SIG-M5 (cell line): ENCODE measurements at regions not wholly inside any gene's neighbourhood (a gene's known extent, or its start where the extent isn't known, plus 50 kb on each side); places are given as distances from the start of the nearest gene placed in this dataset.
"Not testable (repeated sequence)": the region's sequence is repeated elsewhere in the genome, so short reads cannot be mapped to it uniquely, and the experiment has no call there.

ENCODE experiments used
- DNase-seq: peaks from one replicate; lab custom pipeline; 2025; lab: John Stamatoyannopoulos, UW

GRCh38 chr15:62862717-62863116 lies 179.8 kb upstream of the TPM1 start:
- DNase-seq = no peak

- DNase-seq = no peak
These were observed 176.2 kb upstream of the TPM1 start for GRCh38 chr15:62866366-62866765.

GRCh38 chr15:62867844-62868243 lies 174.7 kb upstream of the TPM1 start:
- DNase-seq = no peak

- DNase-seq = no peak
These were observed 174.0 kb upstream of the TPM1 start for GRCh38 chr15:62868507-62868906.

GRCh38 chr15:62869116-62869515 lies 173.4 kb upstream of the TPM1 start:
- DNase-seq = no peak

GRCh38 chr15:62870216-62870615 lies 172.3 kb upstream of the TPM1 start:
- no peak for DNase-seq

GRCh38 chr15:62870701-62871100 lies 171.8 kb upstream of the TPM1 start:
- not testable (repeated sequence) for DNase-seq

- no peak for DNase-seq
These were observed 169.3 kb upstream of the TPM1 start for GRCh38 chr15:62873203-62873602.

- no peak for DNase-seq
These were observed 168.5 kb upstream of the TPM1 start for GRCh38 chr15:62874064-62874463.

GRCh38 chr15:62874959-62875625 lies 167.5 kb upstream of the TPM1 start:
- no peak for DNase-seq

GRCh38 chr15:62875626-62876021 lies 166.9 kb upstream of the TPM1 start:
- DNase-seq = no peak

GRCh38 chr15:62877276-62877857 lies 165.2 kb upstream of the TPM1 start:
- no peak for DNase-seq

- no peak for DNase-seq
These were observed 164.5 kb upstream of the TPM1 start for GRCh38 chr15:62878070-62878469.

- DNase-seq = no peak
These were observed 162.8 kb upstream of the TPM1 start for GRCh38 chr15:62879770-62880169.

- DNase-seq = no peak
These were observed 162.3 kb upstream of the TPM1 start for GRCh38 chr15:62880278-62880677.

GRCh38 chr15:62881056-62881455 lies 161.5 kb upstream of the TPM1 start:
- DNase-seq = no peak

- no peak for DNase-seq
These were observed 158.5 kb upstream of the TPM1 start for GRCh38 chr15:62883938-62884479.

GRCh38 chr15:62886431-62887071 lies 156.0 kb upstream of the TPM1 start:
- no peak for DNase-seq

- DNase-seq = no peak
These were observed 155.4 kb upstream of the TPM1 start for GRCh38 chr15:62887113-62887570.

GRCh38 chr15:62888623-62889022 lies 153.9 kb upstream of the TPM1 start:
- DNase-seq = no peak

- DNase-seq = no peak
These were observed 153.3 kb upstream of the TPM1 start for GRCh38 chr15:62889141-62889661.

GRCh38 chr15:62889734-62890505 lies 152.6 kb upstream of the TPM1 start:
- DNase-seq = no peak
